Esophagus muscularis mucosa (tissue), 3 donors: ENCODE measurements at regions not wholly inside any gene's neighbourhood (a gene's known extent, or its start where the extent isn't known, plus 50 kb on each side); places are given as distances from the start of the nearest gene placed in this dataset.

ENCODE experiments used
- POLR2A ChIP-seq: fragments of 450-650 bp; IDR thresholded peaks from one replicate; pipeline ENCODE4 v1.6.1; 2017; ENCODE audit warnings: antibody characterized with exemption, moderate library complexity, mild to moderate bottlenecking, low read depth
- TF ChIP-seq, protein P1 (sequence below), 3 experiments: fragments of 200-600 bp in 2 of 3; fragments of 450-650 bp in 1 of 3; sonication (generic) in 2 of 3; IDR thresholded peaks; one replicate each; pipeline ENCODE4 v1.5.1; 2017 to 2019; ENCODE audit warnings: antibody characterized with exemption in 3 of 3, mild to moderate bottlenecking in 2 of 3, moderate library complexity in 1 of 3

DNA sequence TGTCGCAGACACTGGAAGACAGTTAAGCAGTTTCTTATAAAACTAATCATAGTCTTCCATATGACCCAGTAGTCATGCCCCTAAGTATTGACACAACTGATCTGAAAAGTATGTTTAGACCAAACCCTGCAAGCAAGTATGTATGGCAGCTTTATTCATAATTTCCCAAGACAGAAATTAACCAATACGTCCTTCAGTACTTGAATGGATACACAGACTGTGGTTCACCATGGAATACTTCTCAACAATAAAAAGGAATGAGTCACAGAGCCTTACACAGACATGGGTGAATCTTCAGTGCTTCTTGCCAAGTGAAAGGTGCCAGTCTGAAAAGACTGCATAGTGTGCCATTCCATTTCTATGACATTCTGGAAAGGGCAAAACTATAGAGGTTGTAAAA, 50.2 kb upstream of the AKR1E2 start:
- TF ChIP-seq, protein P1, sequence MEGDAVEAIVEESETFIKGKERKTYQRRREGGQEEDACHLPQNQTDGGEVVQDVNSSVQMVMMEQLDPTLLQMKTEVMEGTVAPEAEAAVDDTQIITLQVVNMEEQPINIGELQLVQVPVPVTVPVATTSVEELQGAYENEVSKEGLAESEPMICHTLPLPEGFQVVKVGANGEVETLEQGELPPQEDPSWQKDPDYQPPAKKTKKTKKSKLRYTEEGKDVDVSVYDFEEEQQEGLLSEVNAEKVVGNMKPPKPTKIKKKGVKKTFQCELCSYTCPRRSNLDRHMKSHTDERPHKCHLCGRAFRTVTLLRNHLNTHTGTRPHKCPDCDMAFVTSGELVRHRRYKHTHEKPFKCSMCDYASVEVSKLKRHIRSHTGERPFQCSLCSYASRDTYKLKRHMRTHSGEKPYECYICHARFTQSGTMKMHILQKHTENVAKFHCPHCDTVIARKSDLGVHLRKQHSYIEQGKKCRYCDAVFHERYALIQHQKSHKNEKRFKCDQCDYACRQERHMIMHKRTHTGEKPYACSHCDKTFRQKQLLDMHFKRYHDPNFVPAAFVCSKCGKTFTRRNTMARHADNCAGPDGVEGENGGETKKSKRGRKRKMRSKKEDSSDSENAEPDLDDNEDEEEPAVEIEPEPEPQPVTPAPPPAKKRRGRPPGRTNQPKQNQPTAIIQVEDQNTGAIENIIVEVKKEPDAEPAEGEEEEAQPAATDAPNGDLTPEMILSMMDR (IDR thresholded peaks at IDR 0.05), result no peak
- no peak for TF ChIP-seq POLR2A
